Bronchial epithelial cell (primary cell): ENCODE measurements at regions not wholly inside any gene's neighbourhood (a gene's known extent, or its start where the extent isn't known, plus 50 kb on each side); places are given as distances from the start of the nearest gene placed in this dataset.

Experiments
- DNase-seq: peaks from one replicate; pipeline ENCODE4 v3.0.0-alpha.2; 2010; ENCODE audit warnings: low read depth
- FAIRE-seq: peaks from 2 replicates; lab custom pipeline; 2011; peaks lifted over from hg19 to GRCh38; lab: Jason Lieb, UNC
- H3K27me3 ChIP-seq: 2 replicates; pipeline ENCODE4 v1.5.1; 2011; ENCODE audit warnings: low read length; ENCODE audit not compliant: control insufficient read depth, insufficient read depth
- H3K36me3 ChIP-seq: 2 replicates; pipeline ENCODE4 v1.5.1; 2011; ENCODE audit warnings: low read length; ENCODE audit not compliant: control insufficient read depth, insufficient read depth
- H3K4me3 ChIP-seq: 2 replicates; pipeline ENCODE4 v1.5.1; 2011; ENCODE audit warnings: mild to moderate bottlenecking, low read depth, low read length, control low read depth
- TF ChIP-seq, protein P1 (sequence below): IDR thresholded peaks from 2 replicates; pipeline ENCODE4 v1.5.1; 2011; ENCODE audit warnings: mild to moderate bottlenecking, moderate library complexity, low read length, control low read depth, inconsistent platforms; ENCODE audit not compliant: insufficient read depth, severe bottlenecking

DNA sequence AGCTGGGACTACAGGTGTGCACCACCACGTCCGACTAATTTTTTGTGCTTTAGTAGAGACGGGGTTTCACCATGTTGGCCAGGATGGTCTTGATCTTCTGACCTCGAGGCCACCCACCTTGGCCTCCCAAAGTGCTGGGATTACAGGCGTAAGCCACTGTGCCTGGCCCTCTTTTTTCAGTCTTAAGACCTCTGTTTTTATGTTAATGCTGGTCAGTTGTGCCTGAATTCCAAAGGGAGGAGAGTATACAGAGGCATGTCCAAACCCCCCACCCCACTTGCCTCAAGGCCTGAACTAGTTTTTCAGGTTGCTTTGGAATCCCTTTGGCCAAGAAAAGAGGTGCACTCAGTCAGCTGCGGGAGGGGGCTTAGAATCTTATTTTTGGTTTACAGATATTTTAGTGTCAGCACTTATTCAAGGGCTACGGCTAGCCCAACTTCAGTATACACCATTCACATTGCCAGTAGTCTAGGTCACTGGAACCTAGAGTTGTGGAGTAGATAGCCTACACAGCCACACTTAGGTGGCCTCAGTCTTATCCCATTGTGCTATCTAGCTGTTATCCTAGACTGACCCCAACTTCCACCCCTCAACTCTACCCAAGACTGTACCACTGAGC lies 128.0 kb upstream of the TPM1 start:
- peak; percentile 62 for FAIRE-seq
- DNase-seq = no peak
- H3K27me3 ChIP-seq = no peaks in the 10 kb centered on the region
- H3K4me3 ChIP-seq = no peak overlapping the region
- no peaks in the 10 kb centered on the region for H3K36me3 ChIP-seq
- TF ChIP-seq, protein P1, sequence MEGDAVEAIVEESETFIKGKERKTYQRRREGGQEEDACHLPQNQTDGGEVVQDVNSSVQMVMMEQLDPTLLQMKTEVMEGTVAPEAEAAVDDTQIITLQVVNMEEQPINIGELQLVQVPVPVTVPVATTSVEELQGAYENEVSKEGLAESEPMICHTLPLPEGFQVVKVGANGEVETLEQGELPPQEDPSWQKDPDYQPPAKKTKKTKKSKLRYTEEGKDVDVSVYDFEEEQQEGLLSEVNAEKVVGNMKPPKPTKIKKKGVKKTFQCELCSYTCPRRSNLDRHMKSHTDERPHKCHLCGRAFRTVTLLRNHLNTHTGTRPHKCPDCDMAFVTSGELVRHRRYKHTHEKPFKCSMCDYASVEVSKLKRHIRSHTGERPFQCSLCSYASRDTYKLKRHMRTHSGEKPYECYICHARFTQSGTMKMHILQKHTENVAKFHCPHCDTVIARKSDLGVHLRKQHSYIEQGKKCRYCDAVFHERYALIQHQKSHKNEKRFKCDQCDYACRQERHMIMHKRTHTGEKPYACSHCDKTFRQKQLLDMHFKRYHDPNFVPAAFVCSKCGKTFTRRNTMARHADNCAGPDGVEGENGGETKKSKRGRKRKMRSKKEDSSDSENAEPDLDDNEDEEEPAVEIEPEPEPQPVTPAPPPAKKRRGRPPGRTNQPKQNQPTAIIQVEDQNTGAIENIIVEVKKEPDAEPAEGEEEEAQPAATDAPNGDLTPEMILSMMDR = no peak

DNA sequence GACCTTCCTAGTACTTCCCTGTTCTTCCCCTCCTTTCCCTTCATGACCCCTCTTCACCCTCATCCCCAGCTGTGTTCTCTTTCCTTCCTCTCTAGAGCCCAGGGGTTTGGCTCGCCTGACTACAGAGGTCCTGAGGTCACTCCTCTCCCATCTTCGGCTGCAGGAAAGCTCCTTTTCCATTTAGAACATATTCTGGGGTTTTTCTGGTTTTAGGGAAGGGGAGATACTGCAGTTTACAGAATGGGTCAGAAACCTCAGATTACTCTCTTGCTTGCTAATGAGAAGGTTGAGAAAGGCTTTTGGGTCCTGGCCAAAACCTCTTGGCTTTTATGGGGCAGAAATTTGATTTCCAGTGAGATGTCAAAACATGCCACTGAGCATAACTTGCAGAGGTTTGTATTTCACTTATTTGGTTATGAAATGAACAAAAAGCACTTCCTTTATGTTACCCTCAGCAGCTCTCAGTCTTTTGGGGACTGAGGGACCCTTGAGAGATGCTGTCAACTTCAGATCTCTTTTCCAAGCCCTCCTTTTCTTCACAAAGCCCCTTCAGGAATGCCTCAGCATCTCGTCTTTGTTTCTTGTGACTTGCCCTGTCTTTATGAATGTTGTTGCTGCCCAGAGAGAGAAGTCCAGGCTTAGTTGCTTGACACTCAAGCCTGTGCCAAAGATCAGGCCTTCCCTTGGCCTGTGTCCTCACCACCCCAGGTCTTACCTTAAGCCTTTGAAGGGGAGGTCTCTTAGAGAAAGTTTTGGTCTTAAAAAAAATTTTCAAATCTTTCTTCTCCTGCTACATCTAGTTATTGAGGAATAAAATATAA lies 121.7 kb upstream of the TPM1 start:
- H3K36me3 ChIP-seq = no peaks in the 10 kb centered on the region
- no peaks in the 10 kb centered on the region for H3K27me3 ChIP-seq
- TF ChIP-seq, protein P1 = no peak
- FAIRE-seq (no peak), DNase-seq (peak; percentile 22)
- H3K4me3 ChIP-seq = no peak overlapping the region

DNA sequence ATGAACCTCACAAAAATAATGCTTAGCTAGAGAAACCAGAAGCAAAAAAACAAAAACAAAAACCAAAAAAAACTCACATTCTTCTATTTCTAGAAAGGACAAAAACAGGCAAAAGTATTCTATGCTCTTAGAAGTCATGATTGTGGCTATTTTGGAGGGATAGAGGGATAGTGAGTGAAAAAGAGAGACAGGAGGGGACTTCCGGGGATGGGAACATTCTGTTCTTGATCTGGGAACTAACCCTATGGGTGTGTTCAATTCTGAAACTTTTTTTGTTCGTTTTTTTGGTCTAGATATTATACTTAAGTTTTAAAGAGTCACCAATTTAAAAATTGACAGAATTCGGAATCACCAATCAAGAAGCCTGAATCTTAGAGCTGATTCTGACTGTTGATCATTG lies 120.0 kb upstream of the TPM1 start:
- Histone ChIP-seq H3K36me3 (no peaks in the 10 kb centered on the region), H3K4me3 (no peak overlapping the region), H3K27me3 (no peaks in the 10 kb centered on the region)
- no peak for DNase-seq
- FAIRE-seq = no peak
- TF ChIP-seq, protein P1 = no peak

DNA sequence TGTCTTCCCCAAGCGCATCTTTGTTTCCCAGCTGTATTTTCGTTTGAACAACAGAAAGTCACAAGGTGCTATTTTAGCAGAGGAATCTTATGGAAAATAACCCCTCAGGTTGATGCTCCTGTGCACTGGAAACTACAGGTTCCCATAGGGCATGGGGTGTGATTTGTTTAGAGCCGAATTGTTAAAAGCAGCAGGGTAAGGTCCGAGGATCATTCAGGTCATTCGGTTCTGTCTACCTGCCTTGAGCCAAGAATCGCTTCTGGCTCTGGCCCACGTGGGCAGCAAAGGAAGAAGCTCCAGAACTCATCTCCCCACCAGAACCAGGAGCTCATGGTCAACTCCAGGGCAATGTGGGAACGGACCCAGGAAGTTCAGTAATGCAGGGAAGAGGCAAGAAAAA lies 116.7 kb upstream of the TPM1 start:
- H3K36me3 ChIP-seq = no peaks in the 10 kb centered on the region
- TF ChIP-seq, protein P1 = no peak
- DNase-seq (no peak), FAIRE-seq (no peak)
- no peaks in the 10 kb centered on the region for H3K27me3 ChIP-seq
- no peak overlapping the region for H3K4me3 ChIP-seq

DNA sequence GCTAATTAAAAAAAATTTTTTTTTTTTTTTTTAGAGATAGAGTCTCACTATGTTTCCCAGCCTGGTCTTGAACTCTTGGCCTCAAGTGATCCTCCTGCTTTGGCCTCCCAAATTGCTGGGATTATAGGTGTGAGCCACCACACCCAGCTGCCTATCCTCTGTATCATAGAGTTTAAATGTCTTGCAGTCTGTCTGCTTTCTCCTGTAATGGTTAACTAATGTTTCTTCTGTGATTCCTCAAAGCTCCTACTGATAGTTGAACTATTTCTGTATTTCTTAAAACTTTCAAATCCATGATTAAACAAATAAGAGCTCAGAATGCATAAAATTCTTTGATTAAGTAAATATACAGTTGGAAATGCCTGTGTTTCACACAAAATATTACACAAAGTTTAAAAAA lies 115.4 kb upstream of the TPM1 start:
- no peak overlapping the region for H3K4me3 ChIP-seq
- no peaks in the 10 kb centered on the region for H3K36me3 ChIP-seq
- no peaks in the 10 kb centered on the region for H3K27me3 ChIP-seq
- TF ChIP-seq, protein P1 = no peak
- DNase-seq = no peak
- no peak for FAIRE-seq

DNA sequence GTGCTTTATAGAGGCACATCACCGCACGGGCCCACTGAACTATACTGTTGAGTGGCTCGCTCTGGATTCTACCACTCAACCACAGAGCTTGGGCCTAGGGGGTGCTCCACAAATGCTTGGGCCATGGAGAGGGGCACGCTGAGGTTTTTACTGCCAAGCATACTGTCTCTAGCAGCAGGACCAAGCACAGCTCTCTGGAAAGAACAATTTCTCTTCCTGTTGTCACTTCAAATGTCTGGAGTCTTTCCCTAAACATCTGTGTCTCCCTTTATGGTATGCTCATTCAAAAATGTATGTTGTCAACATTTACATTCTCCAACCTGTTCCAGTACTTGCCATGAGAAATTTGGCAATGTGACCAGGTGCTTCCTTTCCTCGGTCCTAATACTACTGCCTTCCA lies 114.7 kb upstream of the TPM1 start:
- H3K27me3 ChIP-seq = no peaks in the 10 kb centered on the region
- no peak for FAIRE-seq
- H3K36me3 ChIP-seq = no peaks in the 10 kb centered on the region
- no peak for DNase-seq
- TF ChIP-seq, protein P1 = no peak
- no peak overlapping the region for H3K4me3 ChIP-seq
